ENCODE measurements at regions not wholly inside any gene's neighbourhood (a gene's known extent, or its start where the extent isn't known, plus 50 kb on each side); places are given as distances from the start of the nearest gene placed in this dataset.

DNA sequence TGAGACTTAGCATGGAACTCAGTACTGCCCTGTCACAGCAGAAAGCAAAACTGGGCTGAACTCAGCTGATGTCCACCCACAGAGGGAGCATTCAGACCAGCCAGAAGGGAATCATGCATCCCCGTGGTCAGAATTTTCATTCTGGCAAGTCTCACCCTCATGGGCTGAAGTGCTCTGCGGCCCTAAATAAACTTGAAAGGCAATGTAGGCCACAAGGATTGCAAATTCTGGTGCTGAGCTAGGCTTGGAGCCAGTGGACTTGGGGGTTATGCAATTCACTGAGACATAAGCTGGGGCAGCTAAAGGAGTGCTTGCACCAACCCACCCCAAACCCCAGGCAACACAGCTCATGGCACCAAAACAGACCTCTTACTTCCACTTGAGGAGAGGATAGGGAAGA is 494.1 kb downstream of the GABRG1 start:
- H2AFZ ChIP-seq (ENCODE audit: control insufficient read depth, low read depth, low read length): no peak overlapping the region
- TF ChIP-seq SIN3A (IDR thresholded peaks at IDR 0.05; ENCODE audit: low read depth, low read length): no peak
- no peak for TF ChIP-seq ATF3 (IDR thresholded peaks at IDR 0.05; ENCODE audit: borderline replicate concordance, extremely low read depth, low read depth, low read length)
- no peak for TF ChIP-seq GABPA (IDR thresholded peaks at IDR 0.05; ENCODE audit: low read depth)
- no peak for TF ChIP-seq NBN (IDR thresholded peaks at IDR 0.05)
- TF ChIP-seq MTA3 (IDR thresholded peaks at IDR 0.05; ENCODE audit: borderline replicate concordance, low read length): no peak
- TF ChIP-seq ETV6 (conservative IDR thresholded peaks at IDR 0.05 in 1 of 2, IDR thresholded peaks at IDR 0.05 in 1 of 2; ENCODE audit: borderline replicate concordance in 1 of 2, low read depth in 1 of 2): no peak
- TF ChIP-seq NFIC (IDR thresholded peaks at IDR 0.05; ENCODE audit: low read depth, low read length): no peak
- in situ Hi-C loops (cut with MboI): no loop called here
- 4% methylated on average over 2 of the region's 2 CpGs for WGBS (ENCODE audit: insufficient coverage, insufficient replicate concordance, low lambda C conversion rate, missing lambda C conversion rate)
- CTCF ChIA-PET: no interaction called here
- POLR2A ChIA-PET: no interaction called here
- H3K4me2 ChIP-seq (ENCODE audit: control insufficient read depth, insufficient read depth): no peak overlapping the region
- ATAC-seq: no peak
- BruUV-seq (replicated peaks): no TSS peak
- no peaks in the 10 kb centered on the region for H3K79me2 ChIP-seq (ENCODE audit: control insufficient read depth, insufficient read depth, low read length)
- no peaks in the 10 kb centered on the region for H3K36me3 ChIP-seq (ENCODE audit: control insufficient read depth in 2 of 2, insufficient read depth in 2 of 2, low read length in 1 of 2)
- no peak overlapping the region for H3K9ac ChIP-seq (ENCODE audit: control insufficient read depth, insufficient read depth, low read length)
- H3K27me3 ChIP-seq (replicated peaks in 1 of 2; ENCODE audit: control insufficient read depth in 2 of 2, insufficient read depth in 2 of 2, low read length in 1 of 2): no peaks in the 10 kb centered on the region
- no peaks in the 10 kb centered on the region for H4K20me1 ChIP-seq (ENCODE audit: control insufficient read depth, insufficient read depth)
- RAD21 ChIA-PET (ENCODE audit: unreplicated experiment): no interaction called here
- no peaks in the 10 kb centered on the region for H3K4me1 ChIP-seq (ENCODE audit: control insufficient read depth, insufficient read depth, low read length)
- DNase-seq (ENCODE audit: low read depth, low spot score): no peak
- no peak overlapping the region for H3K4me3 ChIP-seq
- SMC1A ChIA-PET (ENCODE audit: uncharacterized antibody, unreplicated experiment): no interaction called here
- no peak overlapping the region for H3K27ac ChIP-seq (ENCODE audit: control insufficient read depth, insufficient read depth)
- FAIRE-seq: no peak
- H3K9me3 ChIP-seq (replicated peaks; ENCODE audit: control insufficient read depth, insufficient read depth, low read length): no peaks in the 10 kb centered on the region
- intact Hi-C loops (cut with micrococcal nuclease; ENCODE audit: unreplicated experiment): no loop called here

DNA sequence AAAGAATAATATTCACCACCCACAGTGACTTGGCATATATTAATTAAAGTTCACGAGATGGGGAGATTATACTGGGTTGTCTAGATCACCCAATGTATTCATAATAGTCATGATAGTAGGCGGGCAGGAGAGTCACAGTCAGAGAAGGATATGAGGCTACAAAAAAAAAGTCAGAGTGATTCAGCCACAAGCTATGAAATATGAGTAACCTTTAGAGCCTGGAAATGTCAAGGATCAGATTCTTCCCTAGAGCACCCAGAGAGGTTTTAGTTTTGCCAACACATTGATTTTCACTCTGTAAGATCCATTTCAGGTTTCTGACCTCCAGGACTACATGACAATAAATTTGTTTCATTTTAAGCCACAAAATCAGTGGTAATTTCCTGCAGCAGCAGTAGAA is 501.9 kb downstream of the GABRG1 start:
- in situ Hi-C loops (cut with MboI): no loop called here
- CTCF ChIA-PET: interaction anchor here (0.6 kb wide), 1 partner anchor 9 kb away, joined by 3 read pairs; no protein-coding TSS in a partner anchor
- POLR2A ChIA-PET: no interaction called here
- SMC1A ChIA-PET (ENCODE audit: uncharacterized antibody, unreplicated experiment): interaction anchor here (0.9 kb wide), 1 partner anchor 83 kb away, joined by 3 read pairs; no protein-coding TSS in a partner anchor
- 4% methylated on average over 2 of the region's 2 CpGs for WGBS (ENCODE audit: insufficient coverage, insufficient replicate concordance, low lambda C conversion rate, missing lambda C conversion rate)
- Histone ChIP-seq H2AFZ (ENCODE audit: control insufficient read depth, low read depth, low read length) (no peak overlapping the region), H3K4me3 (no peak overlapping the region), H3K9me3 (replicated peaks; ENCODE audit: control insufficient read depth, insufficient read depth, low read length) (no peaks in the 10 kb centered on the region), H3K36me3 (ENCODE audit: control insufficient read depth in 2 of 2, insufficient read depth in 2 of 2, low read length in 1 of 2) (no peaks in the 10 kb centered on the region), H3K9ac (ENCODE audit: control insufficient read depth, insufficient read depth, low read length) (no peak overlapping the region), H3K4me2 (ENCODE audit: control insufficient read depth, insufficient read depth) (no peak overlapping the region), H3K27me3 (replicated peaks in 1 of 2; ENCODE audit: control insufficient read depth in 2 of 2, insufficient read depth in 2 of 2, low read length in 1 of 2) (no peaks in the 10 kb centered on the region), H3K4me1 (ENCODE audit: control insufficient read depth, insufficient read depth, low read length) (no peaks in the 10 kb centered on the region), H4K20me1 (ENCODE audit: control insufficient read depth, insufficient read depth) (no peaks in the 10 kb centered on the region), H3K27ac (ENCODE audit: control insufficient read depth, insufficient read depth) (no peak overlapping the region), H3K79me2 (ENCODE audit: control insufficient read depth, insufficient read depth, low read length) (no peaks in the 10 kb centered on the region)
- RAD21 ChIA-PET (ENCODE audit: unreplicated experiment): no interaction called here
- ATAC-seq (no peak), FAIRE-seq (no peak), DNase-seq (ENCODE audit: low read depth, low spot score) (no peak)
- no TSS peak for BruUV-seq (replicated peaks)
- intact Hi-C loops (cut with micrococcal nuclease; ENCODE audit: unreplicated experiment): no loop called here
- no peak for TF ChIP-seq YBX1 (IDR thresholded peaks at IDR 0.05)
- TF ChIP-seq CUX1 (IDR thresholded peaks at IDR 0.05; ENCODE audit: insufficient replicate concordance, low read depth, low read length): no peak
- no peak for TF ChIP-seq EP300 (IDR thresholded peaks at IDR 0.05; ENCODE audit: borderline replicate concordance in 1 of 2, control insufficient read depth in 1 of 2, low read depth in 2 of 2, low read length in 2 of 2)
- TF ChIP-seq FOXM1 (IDR thresholded peaks at IDR 0.05; ENCODE audit: low read depth, low read length): no peak
- no peak for TF ChIP-seq LARP7 (IDR thresholded peaks at IDR 0.05)

All from GM12878 (cell line).